OCI-LY3 (cell line): ENCODE measurements at regions not wholly inside any gene's neighbourhood (a gene's known extent, or its start where the extent isn't known, plus 50 kb on each side); places are given as distances from the start of the nearest gene placed in this dataset.
"Not testable (repeated sequence)": the region's sequence is repeated elsewhere in the genome, so short reads cannot be mapped to it uniquely, and the experiment has no call there.

Source experiments
- EZH2phosphoT487 ChIP-seq: fragments of 200-600 bp; shearing (Covaris generic); IDR thresholded peaks from 2 replicates; pipeline ENCODE4 v1.6.1; 2018; ENCODE audit warnings: antibody characterized with exemption, mixed run types, low read depth
- TF ChIP-seq, protein P1 (sequence below): fragments of 200-600, 300-600 bp; sonication (generic); IDR thresholded peaks from 2 replicates; pipeline ENCODE4 v1.5.1; 2014; ENCODE audit warnings: antibody characterized with exemption, low read length, low read depth

DNA sequence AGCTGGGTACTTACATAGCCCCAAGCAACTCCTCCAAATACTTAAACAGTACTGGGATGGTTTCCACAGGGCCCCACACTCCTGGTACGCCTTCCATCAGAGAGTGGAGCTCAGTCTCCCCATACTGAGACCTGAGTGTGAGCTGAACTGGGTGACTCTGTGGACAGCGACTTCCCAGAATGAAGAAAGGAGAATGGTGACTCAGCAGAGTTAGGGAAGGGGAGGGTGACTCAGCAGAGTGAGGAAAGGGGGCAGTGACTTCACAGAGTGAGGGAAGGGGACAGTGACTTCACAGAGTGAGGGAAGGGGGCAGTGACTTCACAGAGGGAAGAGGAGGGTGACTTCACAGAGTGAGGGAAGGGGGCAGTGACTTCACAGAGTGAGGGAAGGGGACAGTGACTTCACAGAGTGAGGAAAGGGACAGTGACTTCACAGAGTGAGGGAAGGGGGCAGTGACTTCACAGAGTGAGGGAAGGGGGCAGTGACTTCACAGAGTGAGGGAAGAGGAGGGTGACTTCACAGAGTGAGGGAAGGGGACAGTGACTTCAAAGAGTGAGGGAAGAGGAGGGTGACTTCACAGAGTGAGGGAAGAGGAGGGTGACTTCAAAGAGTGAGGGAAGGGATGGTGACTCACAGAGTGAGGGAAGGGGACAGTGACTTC, 141.3 kb upstream of the PITRM1 start:
- TF ChIP-seq, protein P1, sequence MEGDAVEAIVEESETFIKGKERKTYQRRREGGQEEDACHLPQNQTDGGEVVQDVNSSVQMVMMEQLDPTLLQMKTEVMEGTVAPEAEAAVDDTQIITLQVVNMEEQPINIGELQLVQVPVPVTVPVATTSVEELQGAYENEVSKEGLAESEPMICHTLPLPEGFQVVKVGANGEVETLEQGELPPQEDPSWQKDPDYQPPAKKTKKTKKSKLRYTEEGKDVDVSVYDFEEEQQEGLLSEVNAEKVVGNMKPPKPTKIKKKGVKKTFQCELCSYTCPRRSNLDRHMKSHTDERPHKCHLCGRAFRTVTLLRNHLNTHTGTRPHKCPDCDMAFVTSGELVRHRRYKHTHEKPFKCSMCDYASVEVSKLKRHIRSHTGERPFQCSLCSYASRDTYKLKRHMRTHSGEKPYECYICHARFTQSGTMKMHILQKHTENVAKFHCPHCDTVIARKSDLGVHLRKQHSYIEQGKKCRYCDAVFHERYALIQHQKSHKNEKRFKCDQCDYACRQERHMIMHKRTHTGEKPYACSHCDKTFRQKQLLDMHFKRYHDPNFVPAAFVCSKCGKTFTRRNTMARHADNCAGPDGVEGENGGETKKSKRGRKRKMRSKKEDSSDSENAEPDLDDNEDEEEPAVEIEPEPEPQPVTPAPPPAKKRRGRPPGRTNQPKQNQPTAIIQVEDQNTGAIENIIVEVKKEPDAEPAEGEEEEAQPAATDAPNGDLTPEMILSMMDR, result not testable (repeated sequence)
- TF ChIP-seq EZH2phosphoT487, result not testable (repeated sequence)
